Dendritic cell treated with granulocyte-macrophage colony-stimulating factor and Interleukin-4, amounts not matched to agents 40 ng/mL and 50 ng/mL, for 4 days (primary cell): ENCODE measurements at regions not wholly inside any gene's neighbourhood (a gene's known extent, or its start where the extent isn't known, plus 50 kb on each side); places are given as distances from the start of the nearest gene placed in this dataset.
"Not testable (repeated sequence)": the region's sequence is repeated elsewhere in the genome, so short reads cannot be mapped to it uniquely, and the experiment has no call there.

ENCODE experiments used
- H3K27ac Mint-ChIP-seq: one replicate; pipeline ENCODE4 v1.8.0; 2022; ENCODE audit warnings: mild to moderate bottlenecking, mixed read lengths
- H3K27me3 Mint-ChIP-seq: one replicate; pipeline ENCODE4 v1.8.0; 2022; ENCODE audit warnings: mild to moderate bottlenecking, mixed read lengths
- H3K36me3 Mint-ChIP-seq: one replicate; pipeline ENCODE4 v1.8.0; 2022; ENCODE audit warnings: low read depth, mixed read lengths
- H3K4me1 Mint-ChIP-seq: one replicate; pipeline ENCODE4 v1.8.0; 2022; ENCODE audit warnings: low read depth, mixed read lengths
- H3K4me3 Mint-ChIP-seq: one replicate; pipeline ENCODE4 v1.8.0; 2022; ENCODE audit warnings: mild to moderate bottlenecking, moderate library complexity, mixed read lengths
- H3K9me3 Mint-ChIP-seq: one replicate; pipeline ENCODE4 v1.8.0; 2022; ENCODE audit warnings: mixed read lengths
- intact Hi-C: fragments of 100-400 bp; cut with micrococcal nuclease; formaldehyde crosslinking; loops from one replicate; pipeline ENCODE4 v1.15.0; 2022

GRCh38 chr6:61622601-61623000 lies 663.4 kb downstream of the KHDRBS2 start:
- Mint-ChIP-seq H3K9me3 (peaks cover 64% of the 10 kb centered on the region), H3K4me1 (no peaks in the 10 kb centered on the region), H3K27ac (no peak overlapping the region), H3K27me3 (no peaks in the 10 kb centered on the region), H3K4me3 (no peak overlapping the region), H3K36me3 (no peaks in the 10 kb centered on the region)
- intact Hi-C loops: no loop called here

- Mint-ChIP-seq H3K27me3 (no peaks in the 10 kb centered on the region), H3K4me1 (no peaks in the 10 kb centered on the region), H3K4me3 (no peak overlapping the region), H3K27ac (no peak overlapping the region), H3K9me3 (peaks cover 16% of the 10 kb centered on the region), H3K36me3 (no peaks in the 10 kb centered on the region)
- intact Hi-C loops: no loop called here
These were observed 671.9 kb downstream of the KHDRBS2 start for GRCh38 chr6:61614119-61614518.

GRCh38 chr6:61606500-61606899 lies 679.5 kb downstream of the KHDRBS2 start:
- H3K4me3 Mint-ChIP-seq: no peak overlapping the region
- H3K27me3 Mint-ChIP-seq: no peaks in the 10 kb centered on the region
- peaks cover 53% of the 10 kb centered on the region for H3K9me3 Mint-ChIP-seq
- intact Hi-C loops: no loop called here
- no peak overlapping the region for H3K27ac Mint-ChIP-seq
- H3K36me3 Mint-ChIP-seq: no peaks in the 10 kb centered on the region
- no peaks in the 10 kb centered on the region for H3K4me1 Mint-ChIP-seq

- H3K27ac Mint-ChIP-seq, H3K27me3 Mint-ChIP-seq, intact Hi-C loops, H3K4me3 Mint-ChIP-seq, H3K4me1 Mint-ChIP-seq, H3K36me3 Mint-ChIP-seq: not testable (repeated sequence)
- peaks cover 59% of the 10 kb centered on the region for H3K9me3 Mint-ChIP-seq
These were observed 680.2 kb downstream of the KHDRBS2 start for GRCh38 chr6:61605851-61606250.

GRCh38 chr6:61602171-61602570 lies 683.9 kb downstream of the KHDRBS2 start:
- peaks cover 83% of the 10 kb centered on the region for H3K9me3 Mint-ChIP-seq
- H3K27ac Mint-ChIP-seq, H3K27me3 Mint-ChIP-seq, H3K4me3 Mint-ChIP-seq, intact Hi-C loops, H3K4me1 Mint-ChIP-seq, H3K36me3 Mint-ChIP-seq: not testable (repeated sequence)

- Mint-ChIP-seq H3K27ac (no peak overlapping the region), H3K9me3 (peaks cover 39% of the 10 kb centered on the region), H3K4me1 (no peaks in the 10 kb centered on the region), H3K36me3 (no peaks in the 10 kb centered on the region), H3K27me3 (no peaks in the 10 kb centered on the region), H3K4me3 (no peak overlapping the region)
- intact Hi-C loops: no loop called here
These were observed 693.8 kb downstream of the KHDRBS2 start for GRCh38 chr6:61592238-61592637.

- H3K9me3 Mint-ChIP-seq: peaks cover 38% of the 10 kb centered on the region
- no peaks in the 10 kb centered on the region for H3K27me3 Mint-ChIP-seq
- no peak overlapping the region for H3K4me3 Mint-ChIP-seq
- intact Hi-C loops: no loop called here
- no peaks in the 10 kb centered on the region for H3K36me3 Mint-ChIP-seq
- no peak overlapping the region for H3K27ac Mint-ChIP-seq
- H3K4me1 Mint-ChIP-seq: no peaks in the 10 kb centered on the region
These were observed 699.0 kb downstream of the KHDRBS2 start for GRCh38 chr6:61586934-61587537.

GRCh38 chr6:61585504-61585903 lies 700.5 kb downstream of the KHDRBS2 start:
- Mint-ChIP-seq H3K27me3 (no peaks in the 10 kb centered on the region), H3K4me1 (no peaks in the 10 kb centered on the region), H3K9me3 (peaks cover 27% of the 10 kb centered on the region), H3K27ac (no peak overlapping the region), H3K36me3 (no peaks in the 10 kb centered on the region), H3K4me3 (no peak overlapping the region)
- intact Hi-C loops: no loop called here

- peaks cover 76% of the 10 kb centered on the region for H3K9me3 Mint-ChIP-seq
These were observed 723.9 kb downstream of the KHDRBS2 start for GRCh38 chr6:61562098-61562497.

GRCh38 chr6:61558796-61559195 lies 727.2 kb downstream of the KHDRBS2 start:
- no peaks in the 10 kb centered on the region for H3K27me3 Mint-ChIP-seq
- peaks cover 78% of the 10 kb centered on the region for H3K9me3 Mint-ChIP-seq

More at GRCh38 chr6:61562098-61562497, 723.9 kb downstream of the KHDRBS2 start:
- H3K4me3 Mint-ChIP-seq: no peak overlapping the region
- no peaks in the 10 kb centered on the region for H3K4me1 Mint-ChIP-seq
- H3K27me3 Mint-ChIP-seq: no peaks in the 10 kb centered on the region
- no peak overlapping the region for H3K27ac Mint-ChIP-seq
- intact Hi-C loops: no loop called here
- no peaks in the 10 kb centered on the region for H3K36me3 Mint-ChIP-seq

GRCh38 chr6:61555993-61556392 lies 730.0 kb downstream of the KHDRBS2 start:
- no peak overlapping the region for H3K27ac Mint-ChIP-seq

More at GRCh38 chr6:61558796-61559195, 727.2 kb downstream of the KHDRBS2 start:
- H3K4me3 Mint-ChIP-seq: no peak overlapping the region
- no peaks in the 10 kb centered on the region for H3K36me3 Mint-ChIP-seq
- H3K27ac Mint-ChIP-seq: no peak overlapping the region
- intact Hi-C loops: no loop called here
- no peaks in the 10 kb centered on the region for H3K4me1 Mint-ChIP-seq

GRCh38 chr6:61538801-61539200 lies 747.2 kb downstream of the KHDRBS2 start:
- H3K27me3 Mint-ChIP-seq: no peaks in the 10 kb centered on the region
- no peak overlapping the region for H3K27ac Mint-ChIP-seq
- no peaks in the 10 kb centered on the region for H3K36me3 Mint-ChIP-seq
- no peak overlapping the region for H3K4me3 Mint-ChIP-seq
- peaks cover 61% of the 10 kb centered on the region for H3K9me3 Mint-ChIP-seq
- intact Hi-C loops: no loop called here
- H3K4me1 Mint-ChIP-seq: no peaks in the 10 kb centered on the region

More at GRCh38 chr6:61555993-61556392, 730.0 kb downstream of the KHDRBS2 start:
- Mint-ChIP-seq H3K9me3 (peaks cover 93% of the 10 kb centered on the region), H3K4me1 (no peaks in the 10 kb centered on the region), H3K36me3 (no peaks in the 10 kb centered on the region), H3K4me3 (no peak overlapping the region), H3K27me3 (no peaks in the 10 kb centered on the region)
- intact Hi-C loops: no loop called here

GRCh38 chr6:61532749-61533148 lies 753.3 kb downstream of the KHDRBS2 start:
- H3K4me3 Mint-ChIP-seq, H3K4me1 Mint-ChIP-seq, H3K27me3 Mint-ChIP-seq, intact Hi-C loops, H3K36me3 Mint-ChIP-seq, H3K27ac Mint-ChIP-seq: not testable (repeated sequence)
- H3K9me3 Mint-ChIP-seq: peaks cover 88% of the 10 kb centered on the region
